ENCODE measurements at regions not wholly inside any gene's neighbourhood (a gene's known extent, or its start where the extent isn't known, plus 50 kb on each side); places are given as distances from the start of the nearest gene placed in this dataset.

DNA sequence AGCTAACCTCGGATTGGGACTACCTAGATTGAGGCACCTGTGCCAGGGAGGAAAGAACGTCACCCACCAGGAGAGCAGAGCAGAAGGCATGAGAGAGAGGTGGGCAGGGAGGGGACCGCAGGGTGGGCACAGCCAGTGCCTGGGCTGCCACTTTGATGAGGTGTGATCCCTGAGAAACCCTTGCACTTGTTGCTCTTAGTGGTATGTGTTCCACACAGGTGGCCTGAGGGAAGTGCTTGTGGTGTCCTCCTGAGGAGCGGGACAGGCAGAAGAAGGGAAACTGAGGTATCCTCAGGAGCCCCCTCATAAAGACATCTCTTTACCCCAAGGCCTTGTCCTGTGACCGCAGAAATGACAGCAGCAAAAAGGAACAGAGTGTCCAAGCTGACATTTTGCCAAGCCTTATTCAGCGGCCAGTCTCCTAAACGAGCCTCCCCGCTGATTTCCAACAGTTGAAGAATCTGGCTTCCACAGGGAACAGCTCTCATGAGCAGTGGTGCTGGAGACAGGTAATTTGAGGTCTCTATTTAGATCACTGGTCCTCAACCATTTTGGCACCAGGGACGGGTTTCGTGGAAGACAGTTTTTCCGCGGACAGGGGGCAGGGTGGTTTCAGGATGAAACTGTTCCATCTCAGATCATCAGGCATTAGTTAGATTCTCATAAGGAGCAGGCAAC lies 82.4 kb downstream of the FOXD1 start:
- H3K27me3 Mint-ChIP-seq (ENCODE audit: low read depth): peaks cover 36% of the 10 kb centered on the region
- no peaks in the 10 kb centered on the region for H3K9me3 Mint-ChIP-seq
- no peak overlapping the region for H3K27ac Mint-ChIP-seq
- H3K4me3 Mint-ChIP-seq: no peak overlapping the region
- H3K4me1 Mint-ChIP-seq (ENCODE audit: low read depth): no peaks in the 10 kb centered on the region
- no peaks in the 10 kb centered on the region for H3K36me3 Mint-ChIP-seq (ENCODE audit: low read depth)

GRCh38 chr5:73365301-73365853 lies 83.2 kb downstream of the FOXD1 start:
- Mint-ChIP-seq H3K27ac (no peak overlapping the region), H3K27me3 (ENCODE audit: low read depth) (peaks cover 34% of the 10 kb centered on the region), H3K36me3 (ENCODE audit: low read depth) (no peaks in the 10 kb centered on the region)

DNA sequence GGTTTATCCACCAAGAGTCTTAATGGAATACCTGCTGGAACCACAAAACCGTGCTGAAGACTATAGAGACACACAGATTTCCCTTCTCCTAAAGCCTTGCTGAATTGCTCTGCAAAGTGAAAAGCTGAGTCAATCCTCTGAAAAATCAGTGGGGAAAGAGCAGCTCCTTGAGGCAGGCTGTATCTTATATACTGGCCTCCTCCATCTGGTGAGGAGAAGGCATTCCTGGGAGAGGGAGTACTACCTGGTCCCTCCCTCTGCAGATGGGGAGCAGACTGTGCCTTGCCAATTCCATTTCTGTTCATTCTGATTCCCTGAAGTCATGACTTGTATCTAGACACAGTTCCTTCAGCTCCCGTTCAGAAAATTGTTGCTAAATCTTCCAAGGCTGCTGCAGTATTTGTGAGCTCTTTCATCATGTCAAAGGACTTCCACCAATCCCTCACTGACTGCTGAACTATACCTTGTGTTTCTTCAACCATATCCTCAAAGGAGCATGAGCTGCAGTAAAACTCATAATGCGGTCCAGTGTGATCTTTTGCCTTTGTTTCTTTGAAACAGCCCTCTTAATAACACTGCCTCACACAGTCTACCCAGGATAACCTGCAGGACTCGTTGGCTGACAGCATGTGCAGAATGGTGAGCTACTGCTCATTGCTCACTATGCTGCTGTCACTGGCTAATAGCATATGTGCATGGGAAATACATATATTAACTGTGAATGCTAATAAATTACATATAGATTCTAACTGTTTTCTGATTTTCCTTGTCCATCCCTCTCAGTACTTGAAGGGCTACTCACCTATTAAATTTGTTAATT lies 84.5 kb downstream of the FOXD1 start:
- H3K4me3 Mint-ChIP-seq: no peak overlapping the region
- no peaks in the 10 kb centered on the region for H3K9me3 Mint-ChIP-seq
- H3K27me3 Mint-ChIP-seq (ENCODE audit: low read depth): peaks cover 30% of the 10 kb centered on the region
- no peaks in the 10 kb centered on the region for H3K36me3 Mint-ChIP-seq (ENCODE audit: low read depth)
- H3K27ac Mint-ChIP-seq: no peak overlapping the region
- no peaks in the 10 kb centered on the region for H3K4me1 Mint-ChIP-seq (ENCODE audit: low read depth)

More at GRCh38 chr5:73365301-73365853, 83.2 kb downstream of the FOXD1 start:
- H3K4me3 Mint-ChIP-seq: no peak overlapping the region
- no peaks in the 10 kb centered on the region for H3K4me1 Mint-ChIP-seq (ENCODE audit: low read depth)
- no peaks in the 10 kb centered on the region for H3K9me3 Mint-ChIP-seq

DNA sequence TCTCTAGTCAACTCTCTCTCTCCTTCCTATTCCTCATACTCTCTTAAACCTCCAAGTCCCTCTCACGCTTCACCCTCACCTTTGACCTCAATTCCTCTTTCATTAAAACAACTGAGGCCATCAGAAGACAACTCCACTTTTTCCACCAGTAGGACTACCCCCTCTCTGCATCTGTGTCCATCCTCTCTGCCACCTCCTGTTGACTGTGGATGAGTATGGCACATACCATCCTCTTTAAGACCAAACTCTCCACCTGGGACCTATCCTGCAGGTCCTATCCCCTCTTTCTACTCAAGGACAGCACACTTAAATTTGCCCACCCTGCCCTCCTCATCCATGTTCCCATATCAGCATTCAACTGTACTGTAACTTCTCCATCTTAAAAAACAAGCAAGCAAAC lies 89.2 kb downstream of the FOXD1 start:
- Mint-ChIP-seq H3K27me3 (ENCODE audit: low read depth) (peaks cover 20% of the 10 kb centered on the region), H3K36me3 (ENCODE audit: low read depth) (no peaks in the 10 kb centered on the region), H3K9me3 (no peaks in the 10 kb centered on the region), H3K4me3 (no peak overlapping the region), H3K27ac (no peak overlapping the region), H3K4me1 (ENCODE audit: low read depth) (peaks cover 3% of the 10 kb centered on the region)

GRCh38 chr5:73358366-73358765 lies 90.2 kb downstream of the FOXD1 start:
- H3K27ac Mint-ChIP-seq: no peak overlapping the region
- H3K4me1 Mint-ChIP-seq (ENCODE audit: low read depth): peaks cover 3% of the 10 kb centered on the region
- H3K4me3 Mint-ChIP-seq: no peak overlapping the region
- peaks cover 20% of the 10 kb centered on the region for H3K27me3 Mint-ChIP-seq (ENCODE audit: low read depth)
- no peaks in the 10 kb centered on the region for H3K36me3 Mint-ChIP-seq (ENCODE audit: low read depth)
- H3K9me3 Mint-ChIP-seq: no peaks in the 10 kb centered on the region

DNA sequence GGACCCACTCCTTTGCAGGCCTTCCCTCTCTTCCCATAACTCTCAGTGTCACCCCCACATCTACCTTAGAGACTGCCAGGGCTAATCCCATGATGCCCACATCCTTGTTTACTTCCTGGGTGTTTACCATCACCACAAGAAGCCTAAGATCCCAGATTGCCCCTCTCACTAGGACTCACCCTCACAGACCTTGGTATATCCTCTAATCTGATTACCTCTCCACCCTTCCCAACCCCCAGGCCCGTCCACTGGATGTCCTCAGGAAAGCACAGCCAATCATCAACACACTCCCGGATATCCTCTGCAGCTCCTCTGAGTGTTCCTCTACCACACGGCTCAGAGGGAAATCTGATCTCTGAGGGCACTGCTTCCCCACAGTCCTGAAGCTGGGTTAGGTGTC lies 91.0 kb downstream of the FOXD1 start:
- Mint-ChIP-seq H3K27ac (no peak overlapping the region), H3K4me3 (no peak overlapping the region), H3K27me3 (ENCODE audit: low read depth) (peaks cover 18% of the 10 kb centered on the region)

GRCh38 chr5:73355108-73355507 lies 93.5 kb downstream of the FOXD1 start:
- H3K27me3 Mint-ChIP-seq (ENCODE audit: low read depth): peaks cover 21% of the 10 kb centered on the region
- no peak overlapping the region for H3K4me3 Mint-ChIP-seq
- peaks cover 13% of the 10 kb centered on the region for H3K9me3 Mint-ChIP-seq
- H3K4me1 Mint-ChIP-seq (ENCODE audit: low read depth): peaks cover 5% of the 10 kb centered on the region
- no peaks in the 10 kb centered on the region for H3K36me3 Mint-ChIP-seq (ENCODE audit: low read depth)
- H3K27ac Mint-ChIP-seq: no peak overlapping the region

More for the DNA sequence above, 91.0 kb downstream of the FOXD1 start:
- H3K36me3 Mint-ChIP-seq (ENCODE audit: low read depth): no peaks in the 10 kb centered on the region
- H3K4me1 Mint-ChIP-seq (ENCODE audit: low read depth): peaks cover 3% of the 10 kb centered on the region
- H3K9me3 Mint-ChIP-seq: no peaks in the 10 kb centered on the region

DNA sequence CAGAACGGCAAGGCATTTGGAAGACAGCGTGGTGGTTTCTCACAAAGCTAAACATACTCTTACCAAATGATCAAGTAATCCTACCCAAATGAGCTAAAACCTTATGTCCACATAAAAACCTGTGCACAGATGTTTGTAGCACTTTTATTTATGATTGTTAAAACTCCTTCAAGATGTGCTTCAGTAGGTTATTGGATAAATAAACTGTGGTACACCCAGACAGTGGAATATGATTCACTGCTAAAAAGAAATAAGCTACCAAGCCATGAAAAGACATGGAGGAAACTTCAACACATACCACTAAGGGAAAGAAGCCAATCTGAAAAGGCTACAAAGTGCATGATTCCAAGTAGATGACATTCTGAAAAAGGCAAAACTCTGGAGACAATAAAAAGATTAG lies 94.2 kb downstream of the FOXD1 start:
- H3K27ac Mint-ChIP-seq: no peak overlapping the region
- H3K4me3 Mint-ChIP-seq: no peak overlapping the region
- H3K27me3 Mint-ChIP-seq (ENCODE audit: low read depth): peaks cover 21% of the 10 kb centered on the region
- peaks cover 19% of the 10 kb centered on the region for H3K9me3 Mint-ChIP-seq
- H3K4me1 Mint-ChIP-seq (ENCODE audit: low read depth): peaks cover 5% of the 10 kb centered on the region
- H3K36me3 Mint-ChIP-seq (ENCODE audit: low read depth): no peaks in the 10 kb centered on the region

GRCh38 chr5:73352649-73353230 lies 95.8 kb downstream of the FOXD1 start:
- H3K36me3 Mint-ChIP-seq (ENCODE audit: low read depth): no peaks in the 10 kb centered on the region
- H3K9me3 Mint-ChIP-seq: peaks cover 20% of the 10 kb centered on the region
- H3K4me3 Mint-ChIP-seq: no peak overlapping the region
- peaks cover 5% of the 10 kb centered on the region for H3K4me1 Mint-ChIP-seq (ENCODE audit: low read depth)
- H3K27me3 Mint-ChIP-seq (ENCODE audit: low read depth): peaks cover 21% of the 10 kb centered on the region
- H3K27ac Mint-ChIP-seq: no peak overlapping the region

DNA sequence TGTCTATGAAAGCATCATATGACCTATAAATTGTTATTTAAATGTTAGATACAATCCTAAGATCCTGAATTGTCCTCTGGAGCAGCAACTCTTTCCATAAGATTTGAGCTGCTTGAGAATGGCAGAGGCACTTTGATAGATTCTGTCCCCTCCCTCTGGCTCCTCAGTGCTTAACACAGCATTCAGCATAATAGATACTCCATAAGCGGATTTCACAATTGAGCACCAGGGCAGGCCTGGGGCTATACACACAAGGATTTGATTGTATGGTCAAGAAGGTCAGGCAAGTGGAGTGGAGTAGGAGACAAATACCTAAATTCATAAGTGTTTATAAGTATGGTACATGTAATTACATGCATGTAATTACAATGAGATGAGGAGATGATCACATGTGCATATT lies 96.3 kb downstream of the FOXD1 start:
- Mint-ChIP-seq H3K27ac (no peak overlapping the region), H3K4me1 (ENCODE audit: low read depth) (peaks cover 5% of the 10 kb centered on the region), H3K9me3 (peaks cover 24% of the 10 kb centered on the region), H3K36me3 (ENCODE audit: low read depth) (no peaks in the 10 kb centered on the region), H3K4me3 (no peak overlapping the region), H3K27me3 (ENCODE audit: low read depth) (peaks cover 19% of the 10 kb centered on the region)

DNA sequence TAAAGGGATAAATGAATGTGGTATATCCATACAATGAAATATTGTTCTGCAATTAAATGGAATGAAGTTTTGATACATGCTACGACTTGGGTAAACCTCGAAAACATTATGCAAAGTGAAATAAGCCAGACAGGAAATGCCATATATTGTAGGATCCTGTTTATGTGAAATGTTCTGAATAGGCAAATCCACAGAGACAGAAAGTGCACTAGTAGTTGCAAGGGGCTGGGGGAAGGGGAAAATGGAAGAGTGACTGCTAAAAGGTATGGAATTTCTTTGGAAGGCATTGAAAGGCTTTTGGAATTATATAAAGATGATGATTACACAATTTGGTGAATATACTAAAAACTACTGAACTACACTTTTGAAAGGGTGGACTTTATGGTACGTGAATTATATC lies 97.0 kb downstream of the FOXD1 start:
- no peaks in the 10 kb centered on the region for H3K36me3 Mint-ChIP-seq (ENCODE audit: low read depth)
- peaks cover 18% of the 10 kb centered on the region for H3K27me3 Mint-ChIP-seq (ENCODE audit: low read depth)
- no peak overlapping the region for H3K27ac Mint-ChIP-seq
- H3K4me3 Mint-ChIP-seq: no peak overlapping the region
- H3K4me1 Mint-ChIP-seq (ENCODE audit: low read depth): peaks cover 5% of the 10 kb centered on the region
- H3K9me3 Mint-ChIP-seq: peaks cover 30% of the 10 kb centered on the region

DNA sequence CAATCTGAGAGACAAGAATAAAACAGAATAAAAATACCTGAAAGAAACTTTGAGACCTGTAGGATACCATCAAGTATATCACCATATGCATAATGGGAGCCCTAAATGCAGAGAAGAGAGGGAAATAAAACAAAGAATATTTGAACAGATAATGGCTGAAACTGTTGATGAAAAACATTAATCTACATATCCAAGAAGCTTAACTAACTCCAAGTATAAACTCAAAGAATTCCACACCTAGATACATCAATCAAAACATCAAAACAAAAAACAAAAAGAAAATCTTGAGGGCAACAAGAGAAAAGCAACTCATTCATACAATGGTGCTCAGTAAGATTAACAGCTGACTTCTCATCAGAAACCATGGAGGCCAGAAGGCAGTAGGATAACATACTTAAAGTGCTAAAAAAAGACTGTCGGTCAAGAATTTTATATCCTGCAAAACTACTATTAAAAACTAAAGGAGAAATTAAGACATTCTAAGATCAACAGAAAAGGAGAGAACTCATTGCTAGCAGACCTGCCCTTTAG lies 101.6 kb downstream of the FOXD1 start:
- Mint-ChIP-seq H3K4me1 (ENCODE audit: low read depth) (peaks cover 2% of the 10 kb centered on the region), H3K9me3 (peaks cover 39% of the 10 kb centered on the region), H3K27me3 (ENCODE audit: low read depth) (peaks cover 6% of the 10 kb centered on the region), H3K36me3 (ENCODE audit: low read depth) (no peaks in the 10 kb centered on the region), H3K4me3 (no peak overlapping the region), H3K27ac (no peak overlapping the region)

- Mint-ChIP-seq H3K4me3 (no peak overlapping the region), H3K27me3 (ENCODE audit: low read depth) (peaks cover 4% of the 10 kb centered on the region), H3K9me3 (peaks cover 24% of the 10 kb centered on the region), H3K4me1 (ENCODE audit: low read depth) (no peaks in the 10 kb centered on the region), H3K27ac (no peak overlapping the region), H3K36me3 (ENCODE audit: low read depth) (no peaks in the 10 kb centered on the region)
Observed at GRCh38 chr5:73344835-73345234, 103.7 kb downstream of the FOXD1 start.

- Mint-ChIP-seq H3K4me1 (ENCODE audit: low read depth) (no peaks in the 10 kb centered on the region), H3K27ac (no peak overlapping the region), H3K36me3 (ENCODE audit: low read depth) (no peaks in the 10 kb centered on the region), H3K9me3 (no peaks in the 10 kb centered on the region), H3K4me3 (no peak overlapping the region), H3K27me3 (ENCODE audit: low read depth) (peaks cover 27% of the 10 kb centered on the region)
Observed at GRCh38 chr5:73339711-73340110, 108.9 kb downstream of the FOXD1 start.
